H1 (cell line): ENCODE measurements at regions not wholly inside any gene's neighbourhood (a gene's known extent, or its start where the extent isn't known, plus 50 kb on each side); places are given as distances from the start of the nearest gene placed in this dataset.

Experiments
- CTCF ChIA-PET: fragments of 300-600 bp; sonication (Branson Sonifier 250); formaldehyde crosslinking; loops from one replicate; lab custom pipeline; 2021; ENCODE audit not compliant: partially characterized antibody; lab: Charles Lee
- POLR2A ChIA-PET: fragments of 300-600 bp; sonication (Branson Sonifier 250); formaldehyde crosslinking; loops from one replicate; lab custom pipeline; 2021; ENCODE audit warnings: inconsistent platforms; ENCODE audit not compliant: partially characterized antibody; lab: Charles Lee
- DNase-seq, 2 experiments: peaks; one replicate each; pipeline versions ENCODE4 v3.0.0 to v3.0.0-alpha.2; 2010 to 2022; ENCODE audit warnings: low spot score in 2 of 2, low read depth in 1 of 2, mixed read lengths in 1 of 2
- FAIRE-seq: peaks from 2 replicates; lab custom pipeline; 2011; peaks lifted over from hg19 to GRCh38; lab: Jason Lieb, UNC
- H2AFZ ChIP-seq: 2 replicates; pipeline ENCODE4 v1.8.1; 2012; ENCODE audit warnings: low read length, inconsistent platforms
- H2AK5ac ChIP-seq: 2 replicates; pipeline ENCODE4 v1.6.1; 2013; ENCODE audit warnings: low read depth, low read length
- H2BK120ac ChIP-seq: replicated peaks from 2 replicates; pipeline ENCODE3; 2013; ENCODE audit warnings: low read depth, low read length, inconsistent platforms
- H2BK12ac ChIP-seq: 2 replicates; pipeline ENCODE4 v1.6.1; 2013; ENCODE audit warnings: low read depth, low read length
- H2BK15ac ChIP-seq: 2 replicates; pipeline ENCODE4 v1.6.1; 2013; ENCODE audit warnings: low read length
- H2BK20ac ChIP-seq: 2 replicates; pipeline ENCODE4 v1.6.1; 2013; ENCODE audit warnings: low read length
- H2BK5ac ChIP-seq: 2 replicates; pipeline ENCODE4 v1.6.1; 2013; ENCODE audit warnings: low read depth, low read length
- H3K14ac ChIP-seq: 2 replicates; pipeline ENCODE4 v1.6.1; 2013; ENCODE audit warnings: inconsistent platforms; ENCODE audit not compliant: insufficient read length
- H3K18ac ChIP-seq: 2 replicates; pipeline ENCODE4 v1.6.1; 2013; ENCODE audit warnings: low read length; ENCODE audit errors: extremely low read depth
- H3K23ac ChIP-seq: 2 replicates; pipeline ENCODE4 v1.6.1; 2013; ENCODE audit warnings: inconsistent platforms; ENCODE audit not compliant: insufficient read length
- H3K23me2 ChIP-seq: 2 replicates; pipeline ENCODE4 v1.6.1; 2013; ENCODE audit warnings: low read depth, low read length
- H3K27ac ChIP-seq: 2 replicates; pipeline ENCODE4 v1.6.1; 2011; ENCODE audit warnings: low read depth, low read length, inconsistent platforms
- H3K27me3 ChIP-seq, 4 experiments: replicated peaks in 1 of 4; 1 replicate in 1 of 4; 2 replicates in 3 of 4; pipeline versions ENCODE4 v1.6.1 to v1.8.1; 2011 to 2013; ENCODE audit warnings: low read length in 3 of 4, mild to moderate bottlenecking in 3 of 4, inconsistent platforms in 2 of 4, mixed read lengths in 2 of 4, moderate library complexity in 1 of 4; ENCODE audit not compliant: control insufficient read depth in 3 of 4, insufficient read depth in 3 of 4; ENCODE audit errors: extremely low read depth in 1 of 4
- H3K36me3 ChIP-seq, 4 experiments: 2 replicates each; pipeline versions ENCODE4 v1.6.1 to v1.8.1; 2011 to 2013; ENCODE audit warnings: mild to moderate bottlenecking in 4 of 4, low read length in 3 of 4, moderate library complexity in 2 of 4, control low read depth in 1 of 4, inconsistent platforms in 1 of 4; ENCODE audit not compliant: insufficient read depth in 4 of 4, control insufficient read depth in 2 of 4
- H3K4ac ChIP-seq: replicated peaks from 2 replicates; pipeline ENCODE3; 2013; ENCODE audit warnings: low read length, low read depth, mixed read lengths, inconsistent platforms; ENCODE audit not compliant: insufficient read length
- H3K4me1 ChIP-seq, 4 experiments: replicated peaks in 1 of 4; 1 replicate in 1 of 4; 2 replicates in 3 of 4; pipeline versions ENCODE4 v1.6.1 to v1.8.1; 2011 to 2013; ENCODE audit warnings: low read length in 3 of 4, inconsistent platforms in 2 of 4, mixed read lengths in 1 of 4; ENCODE audit not compliant: insufficient read depth in 4 of 4, control insufficient read depth in 3 of 4
- H3K4me2 ChIP-seq, 2 experiments: 2 replicates each; pipeline versions ENCODE4 v1.6.1 to v1.8.1; 2011 to 2013; ENCODE audit warnings: low read depth in 2 of 2, low read length in 2 of 2, control low read depth in 1 of 2, inconsistent platforms in 1 of 2, mild to moderate bottlenecking in 1 of 2; ENCODE audit not compliant: insufficient read depth in 1 of 2
- H3K4me3 ChIP-seq, 4 experiments: fragments of 200-600, 300-600 bp in 1 of 4; sonication (generic), shearing (Covaris generic), sonication (Bioruptor Twin) in 1 of 4; 2 replicates each; pipeline versions ENCODE4 v1.5.1 to v1.8.1; 2011 to 2016; ENCODE audit warnings: low read length in 4 of 4, low read depth in 3 of 4, control low read depth in 2 of 4, inconsistent platforms in 2 of 4, mild to moderate bottlenecking in 2 of 4, mixed read lengths in 1 of 4, moderate library complexity in 1 of 4; ENCODE audit not compliant: insufficient read depth in 2 of 4; ENCODE audit errors: extremely low read depth in 1 of 4
- H3K56ac ChIP-seq: replicated peaks from 2 replicates; pipeline ENCODE3; 2013; ENCODE audit warnings: low read depth, mild to moderate bottlenecking, mixed read lengths, low read length, inconsistent platforms; ENCODE audit not compliant: insufficient read length
- H3K79me1 ChIP-seq: 2 replicates; pipeline ENCODE4 v1.6.1; 2013; ENCODE audit warnings: low read depth, low read length, control low read depth
- H3K79me2 ChIP-seq, 2 experiments: 2 replicates each; pipeline versions ENCODE4 v1.6.1 to v1.8.1; 2012 to 2013; ENCODE audit warnings: low read length in 2 of 2, mild to moderate bottlenecking in 2 of 2, inconsistent platforms in 1 of 2; ENCODE audit not compliant: insufficient read depth in 2 of 2, control insufficient read depth in 1 of 2
- H3K9ac ChIP-seq, 4 experiments: replicated peaks in 1 of 4; 1 replicate in 1 of 4; 2 replicates in 3 of 4; pipeline versions ENCODE4 v1.6.1 to v1.8.1; 2011 to 2013; ENCODE audit warnings: low read depth in 3 of 4, low read length in 3 of 4, control low read depth in 2 of 4, mild to moderate bottlenecking in 2 of 4, moderate library complexity in 2 of 4, inconsistent platforms in 1 of 4; ENCODE audit errors: extremely low read depth in 1 of 4
- H3K9me3 ChIP-seq, 2 experiments: 2 replicates each; pipeline versions ENCODE4 v1.6.1 to v1.8.1; 2012 to 2013; ENCODE audit warnings: mild to moderate bottlenecking in 2 of 2, moderate library complexity in 2 of 2, control low read depth in 1 of 2, inconsistent platforms in 1 of 2, low read depth in 1 of 2, low read length in 1 of 2, mixed read lengths in 1 of 2; ENCODE audit not compliant: insufficient read depth in 2 of 2
- H4K20me1 ChIP-seq, 2 experiments: replicated peaks in 1 of 2; 2 replicates each; pipeline versions ENCODE3 to v1.8.1; 2011 to 2013; ENCODE audit warnings: inconsistent platforms in 2 of 2, low read length in 2 of 2, mild to moderate bottlenecking in 1 of 2; ENCODE audit not compliant: insufficient read depth in 2 of 2, control insufficient read depth in 1 of 2
- H4K5ac ChIP-seq: 2 replicates; pipeline ENCODE4 v1.6.1; 2013; ENCODE audit warnings: low read length, low read depth, mixed read lengths, inconsistent platforms; ENCODE audit not compliant: insufficient read length
- H4K8ac ChIP-seq: 2 replicates; pipeline ENCODE4 v1.8.0; 2013; ENCODE audit warnings: mild to moderate bottlenecking, moderate library complexity, low read length, inconsistent platforms; ENCODE audit not compliant: insufficient read depth; ENCODE audit errors: extremely low read depth
- H4K91ac ChIP-seq: replicated peaks from 2 replicates; pipeline ENCODE3; 2013; ENCODE audit warnings: low read length, mixed read lengths, inconsistent platforms; ENCODE audit not compliant: insufficient read length
- BRCA1 ChIP-seq: IDR thresholded peaks from 2 replicates; pipeline ENCODE4 v1.6.1; 2012; ENCODE audit warnings: low read depth, low read length, improper control_type of control experiment
- EGR1 ChIP-seq: IDR thresholded peaks from 2 replicates; pipeline ENCODE4 v1.6.1; 2011; ENCODE audit warnings: low read depth, low read length, borderline replicate concordance
- GTF2F1 ChIP-seq: IDR thresholded peaks from 2 replicates; pipeline ENCODE4 v1.6.1; 2012; ENCODE audit warnings: low read depth, low read length, improper control_type of control experiment, borderline replicate concordance
- HDAC2 ChIP-seq, 2 experiments: fragments of 300-600 bp in 1 of 2; sonication (generic) in 1 of 2; IDR thresholded peaks; 2 replicates each; pipeline ENCODE4 v1.6.1; 2011 to 2012; ENCODE audit warnings: low read depth in 2 of 2, low read length in 2 of 2, mild to moderate bottlenecking in 2 of 2, moderate library complexity in 2 of 2, borderline replicate concordance in 1 of 2, inconsistent platforms in 1 of 2
- KDM1A ChIP-seq: fragments of 200-600, 300-600 bp; sonication (generic); IDR thresholded peaks from 2 replicates; pipeline ENCODE4 v1.7.1; 2016; ENCODE audit warnings: mild to moderate bottlenecking, low read length, borderline replicate concordance
- KDM4A ChIP-seq: IDR thresholded peaks from one replicate; pipeline ENCODE4 v1.7.1; 2012; ENCODE audit warnings: low read depth, mild to moderate bottlenecking, moderate library complexity, low read length, inconsistent platforms; ENCODE audit not compliant: severe bottlenecking
- RFX5 ChIP-seq: IDR thresholded peaks from 2 replicates; pipeline ENCODE4 v1.6.1; 2011; ENCODE audit warnings: low read depth, low read length, improper control_type of control experiment, borderline replicate concordance
- RXRA ChIP-seq: IDR thresholded peaks from 2 replicates; pipeline ENCODE4 v1.6.1; 2011; ENCODE audit warnings: low read depth, mild to moderate bottlenecking, low read length, moderate library complexity; ENCODE audit not compliant: insufficient read depth
- SP4 ChIP-seq: IDR thresholded peaks from 2 replicates; pipeline ENCODE4 v1.6.1; 2012; ENCODE audit warnings: low read length, inconsistent platforms
- SRF ChIP-seq: IDR thresholded peaks from 2 replicates; pipeline ENCODE4 v1.6.1; 2011; ENCODE audit warnings: mild to moderate bottlenecking, low read depth, low read length, moderate library complexity
- WGBS, 2 experiments: shearing (Covaris generic) in 1 of 2; methylation state at CpG; one replicate each; pipeline versions ENCODE4 v1.1.6 to v1.1.7; 2013 to 2015; ENCODE audit warnings: low lambda C conversion rate in 2 of 2, mixed read lengths in 2 of 2, inconsistent platforms in 1 of 2, low coverage in 1 of 2, missing lambda C conversion rate in 1 of 2; ENCODE audit not compliant: insufficient replicate concordance in 2 of 2, insufficient coverage in 1 of 2, insufficient read length in 1 of 2; ENCODE audit errors: extremely low coverage in 1 of 2, missing lambda C conversion rate in 1 of 2; 5-methylcytosine and 5-hydroxymethylcytosine counted together
- TF ChIP-seq, protein P1 (sequence below): IDR thresholded peaks from 2 replicates; pipeline ENCODE4 v1.6.1; 2011; ENCODE audit warnings: low read length, improper control_type of control experiment
- TF ChIP-seq, protein P2 (sequence below): IDR thresholded peaks from 2 replicates; pipeline ENCODE4 v1.6.1; 2012; ENCODE audit warnings: low read length, inconsistent platforms

DNA sequence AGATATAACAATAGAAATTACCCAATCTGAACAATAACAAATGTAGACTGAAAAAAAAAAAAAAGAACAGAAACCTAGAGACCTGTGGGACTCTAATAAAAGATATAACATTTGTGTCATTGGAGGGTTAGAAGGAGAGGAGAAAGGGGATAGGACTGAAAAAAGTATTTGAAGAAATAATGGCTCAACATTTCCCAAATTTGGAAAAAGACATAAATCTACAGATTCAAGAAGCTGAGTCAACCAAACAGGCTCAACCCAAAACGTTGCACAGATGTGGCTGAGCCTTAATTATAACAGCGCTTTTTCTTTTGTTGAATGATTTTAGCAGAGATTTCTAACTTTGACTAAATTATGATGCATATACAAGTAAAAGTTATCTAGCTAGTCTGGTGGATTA, 131.3 kb downstream of the TMTC3 start:
- POLR2A ChIA-PET, result interaction anchor here (0.6 kb wide), 1 partner anchor 1609 kb away, joined by 3 read pairs; no protein-coding TSS in a partner anchor
- no peak for TF ChIP-seq RXRA
- TF ChIP-seq HDAC2 (IDR thresholded peaks at IDR 0.05; ENCODE audit: borderline replicate concordance in 1 of 2, low read depth in 2 of 2, low read length in 2 of 2), result no peak
- TF ChIP-seq EGR1, result no peak
- TF ChIP-seq, protein P1, sequence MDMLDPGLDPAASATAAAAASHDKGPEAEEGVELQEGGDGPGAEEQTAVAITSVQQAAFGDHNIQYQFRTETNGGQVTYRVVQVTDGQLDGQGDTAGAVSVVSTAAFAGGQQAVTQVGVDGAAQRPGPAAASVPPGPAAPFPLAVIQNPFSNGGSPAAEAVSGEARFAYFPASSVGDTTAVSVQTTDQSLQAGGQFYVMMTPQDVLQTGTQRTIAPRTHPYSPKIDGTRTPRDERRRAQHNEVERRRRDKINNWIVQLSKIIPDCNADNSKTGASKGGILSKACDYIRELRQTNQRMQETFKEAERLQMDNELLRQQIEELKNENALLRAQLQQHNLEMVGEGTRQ, result no peak
- TF ChIP-seq, protein P2, sequence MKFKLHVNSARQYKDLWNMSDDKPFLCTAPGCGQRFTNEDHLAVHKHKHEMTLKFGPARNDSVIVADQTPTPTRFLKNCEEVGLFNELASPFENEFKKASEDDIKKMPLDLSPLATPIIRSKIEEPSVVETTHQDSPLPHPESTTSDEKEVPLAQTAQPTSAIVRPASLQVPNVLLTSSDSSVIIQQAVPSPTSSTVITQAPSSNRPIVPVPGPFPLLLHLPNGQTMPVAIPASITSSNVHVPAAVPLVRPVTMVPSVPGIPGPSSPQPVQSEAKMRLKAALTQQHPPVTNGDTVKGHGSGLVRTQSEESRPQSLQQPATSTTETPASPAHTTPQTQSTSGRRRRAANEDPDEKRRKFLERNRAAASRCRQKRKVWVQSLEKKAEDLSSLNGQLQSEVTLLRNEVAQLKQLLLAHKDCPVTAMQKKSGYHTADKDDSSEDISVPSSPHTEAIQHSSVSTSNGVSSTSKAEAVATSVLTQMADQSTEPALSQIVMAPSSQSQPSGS, result no peak
- no peak for TF ChIP-seq GTF2F1
- TF ChIP-seq KDM4A, result no peak
- TF ChIP-seq SP4, result no peak
- no peak for TF ChIP-seq SRF
- TF ChIP-seq BRCA1, result no peak
- no peak for TF ChIP-seq RFX5
- no peak for TF ChIP-seq KDM1A

More for the DNA sequence above, 131.3 kb downstream of the TMTC3 start:
- Histone ChIP-seq H3K9me3 (no peaks in the 10 kb centered on the region), H4K91ac (no peak overlapping the region), H3K14ac (no peak overlapping the region), H3K4me3 (no peak overlapping the region), H3K9ac (no peak overlapping the region), H3K27ac (no peak overlapping the region), H3K23me2 (no peaks in the 10 kb centered on the region), H2AK5ac (no peak overlapping the region), H3K27me3 (no peaks in the 10 kb centered on the region), H3K4ac (no peak overlapping the region), H2AFZ (no peak overlapping the region), H3K36me3 (no peaks in the 10 kb centered on the region), H2BK120ac (no peak overlapping the region), H2BK5ac (no peak overlapping the region), H4K20me1 (no peaks in the 10 kb centered on the region), H2BK20ac (no peak overlapping the region), H3K4me1 (no peaks in the 10 kb centered on the region), H4K8ac (no peak overlapping the region), H3K79me2 (no peaks in the 10 kb centered on the region), H2BK12ac (no peak overlapping the region), H3K79me1 (no peaks in the 10 kb centered on the region), H3K23ac (no peak overlapping the region), H3K4me2 (no peak overlapping the region), H3K56ac (no peak overlapping the region), H2BK15ac (no peak overlapping the region), H4K5ac (no peak overlapping the region), H3K18ac (no peak overlapping the region)
- DNase-seq (no peak), FAIRE-seq (no peak)
- WGBS, 2 experiments, result 94% methylated on average over 2 of the region's 2 CpGs; no CpG with 5 or more reads in 1 of the 2 experiments
- CTCF ChIA-PET, result interaction anchor here (0.6 kb wide), 1 partner anchor 55 kb away, joined by 3 read pairs; no protein-coding TSS in a partner anchor
